Stimulated activated CD8-positive, alpha-beta memory T cell treated with anti-CD3 and anti-CD28 coated beads, Interleukin-2, amount 100 ng/mL, for 1 hour (primary cell): ENCODE measurements at regions not wholly inside any gene's neighbourhood (a gene's known extent, or its start where the extent isn't known, plus 50 kb on each side); places are given as distances from the start of the nearest gene placed in this dataset.

Source experiments
- DNase-seq, 2 donors: peaks; one replicate each; pipeline ENCODE4 v3.0.0-alpha.2; 2020; ENCODE audit warnings: low read depth in 2 of 2

DNA sequence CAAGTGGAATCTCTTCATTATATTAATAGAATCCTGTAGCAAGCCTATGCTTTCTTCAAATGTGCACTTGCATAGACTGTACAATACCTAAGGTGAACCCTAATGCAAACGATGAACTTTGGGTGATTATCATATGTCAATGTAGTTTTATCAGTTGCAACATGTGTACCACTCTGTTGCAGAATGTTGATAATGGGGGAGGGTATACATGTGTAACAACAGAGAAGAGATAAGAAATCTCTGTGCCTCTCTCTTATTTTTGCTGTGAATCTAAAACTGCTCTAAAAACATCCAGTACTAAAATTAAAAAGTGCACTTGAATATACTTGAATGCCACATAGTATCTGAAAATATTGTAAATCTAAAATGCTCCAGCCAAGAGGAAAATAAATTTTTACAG, 820.8 kb upstream of the MIR17HG start:
- no peak for DNase-seq

DNA sequence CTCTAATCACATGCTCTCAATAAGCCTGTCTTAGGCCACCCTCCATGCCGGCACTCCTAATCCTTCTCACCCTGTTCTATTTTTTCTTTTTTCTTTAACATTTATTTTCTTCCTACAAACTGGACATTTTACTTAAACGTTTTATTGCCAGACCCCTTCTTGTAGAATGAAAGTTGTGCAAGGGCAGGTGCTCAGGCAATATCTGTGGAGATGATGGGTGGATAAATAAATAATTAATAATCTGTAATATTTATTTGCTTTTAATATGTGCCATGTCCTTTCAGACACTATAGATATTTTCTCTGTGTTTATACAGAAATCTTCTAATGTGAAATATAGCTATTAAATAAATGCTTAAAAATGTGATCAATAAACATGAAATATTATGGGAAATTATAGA, 815.7 kb upstream of the MIR17HG start:
- DNase-seq = no peak

DNA sequence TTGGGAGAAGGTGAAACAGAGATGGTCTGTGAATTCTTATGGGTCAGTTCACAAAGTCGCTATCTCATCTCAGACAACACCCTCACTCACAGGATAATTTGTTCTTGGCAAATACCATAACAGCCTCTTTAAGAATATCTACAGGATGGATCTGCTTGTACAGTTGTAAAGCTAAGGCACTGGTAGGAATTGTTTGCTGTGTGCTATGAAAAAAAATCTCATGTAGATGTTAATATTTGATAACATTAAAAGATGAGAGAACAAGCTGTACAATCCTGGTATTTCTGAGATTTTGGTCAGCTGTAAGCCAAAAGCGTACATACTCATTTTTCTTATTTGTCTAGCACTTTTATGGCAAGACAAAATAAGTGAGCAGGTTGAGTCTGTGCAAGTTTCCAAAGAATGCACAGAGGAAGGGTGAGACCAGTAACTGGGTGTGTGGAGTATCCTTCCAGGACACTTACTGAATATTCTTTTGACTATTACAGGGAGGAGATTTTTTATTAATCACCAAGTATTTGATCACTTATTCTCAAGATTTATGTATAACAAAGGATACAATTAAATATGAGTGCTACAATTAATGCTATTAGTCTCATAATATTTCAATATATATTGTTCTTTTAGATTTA, 814.5 kb upstream of the MIR17HG start:
- DNase-seq = no peak

DNA sequence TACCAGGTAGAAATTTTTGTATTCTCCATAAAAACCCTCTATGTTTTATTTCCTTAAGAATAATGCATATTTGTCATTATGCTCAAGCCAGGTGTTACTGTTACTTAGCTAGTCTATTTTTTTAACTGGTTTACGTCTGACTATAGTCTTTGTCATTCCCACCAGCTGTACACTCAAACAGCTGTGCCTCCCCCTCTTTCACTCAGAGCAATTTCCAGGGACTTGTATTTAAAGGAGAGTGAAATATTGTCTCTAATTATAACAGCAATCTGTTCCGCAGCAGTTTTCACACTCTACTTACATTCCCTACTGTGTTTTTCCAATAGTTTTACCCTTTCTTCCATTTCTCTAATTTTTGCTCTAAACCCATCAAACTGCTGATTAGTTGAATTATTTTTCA, 813.6 kb upstream of the MIR17HG start:
- no peak for DNase-seq

DNA sequence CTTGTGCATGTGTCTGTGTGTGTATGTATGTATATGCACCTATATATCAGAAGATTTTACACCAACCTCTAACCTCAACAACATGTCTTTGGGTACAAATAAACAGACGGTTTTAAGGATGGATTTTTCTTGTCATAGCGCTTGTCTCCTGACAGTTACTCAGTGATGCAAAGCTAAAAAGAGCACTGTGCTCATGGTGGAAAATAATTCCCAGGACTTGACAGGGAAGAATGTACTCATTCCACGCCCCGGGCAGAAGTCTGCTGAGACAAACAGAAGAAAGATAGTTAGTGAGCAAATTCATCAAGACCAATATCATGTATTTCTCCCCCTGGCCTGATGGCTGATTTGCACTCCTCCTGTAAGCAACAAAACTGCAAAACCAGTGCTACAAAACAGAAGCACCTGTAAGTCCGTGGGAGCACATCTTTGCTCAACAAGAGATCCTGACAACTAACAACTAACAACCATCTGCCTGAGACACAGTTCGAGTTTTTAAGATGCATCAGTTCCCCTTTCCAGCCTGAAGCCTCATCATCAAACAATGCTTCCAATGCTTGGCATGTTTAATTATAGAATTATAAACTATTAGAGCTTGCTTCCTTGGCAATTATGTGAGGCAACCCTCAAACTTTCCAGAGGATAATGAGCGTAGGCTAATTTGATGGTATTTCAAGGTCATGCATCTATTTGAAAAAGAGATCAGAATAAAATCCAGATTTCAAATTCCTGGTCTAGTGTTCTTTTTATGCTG, 812.7 kb upstream of the MIR17HG start:
- no peak for DNase-seq

DNA sequence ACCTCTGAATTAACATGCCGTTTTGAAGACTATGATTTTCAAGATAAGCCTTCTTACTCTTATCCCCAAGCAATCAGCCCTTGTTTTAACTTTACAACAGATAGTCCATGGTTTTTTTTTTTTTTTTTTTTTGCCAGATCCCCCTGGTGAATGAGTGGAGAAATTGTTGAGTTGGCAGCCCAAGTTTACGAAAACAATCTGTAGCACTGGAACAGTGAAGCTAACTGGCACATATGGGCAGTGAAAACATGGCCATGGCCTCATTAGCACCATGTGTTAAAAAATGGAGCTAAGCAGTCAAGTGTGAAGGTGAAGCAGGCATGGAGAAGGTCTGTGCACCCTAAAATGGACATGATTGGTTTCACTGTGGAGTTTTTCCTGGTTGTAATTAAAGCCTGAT, 812.1 kb upstream of the MIR17HG start:
- DNase-seq = no peak

DNA sequence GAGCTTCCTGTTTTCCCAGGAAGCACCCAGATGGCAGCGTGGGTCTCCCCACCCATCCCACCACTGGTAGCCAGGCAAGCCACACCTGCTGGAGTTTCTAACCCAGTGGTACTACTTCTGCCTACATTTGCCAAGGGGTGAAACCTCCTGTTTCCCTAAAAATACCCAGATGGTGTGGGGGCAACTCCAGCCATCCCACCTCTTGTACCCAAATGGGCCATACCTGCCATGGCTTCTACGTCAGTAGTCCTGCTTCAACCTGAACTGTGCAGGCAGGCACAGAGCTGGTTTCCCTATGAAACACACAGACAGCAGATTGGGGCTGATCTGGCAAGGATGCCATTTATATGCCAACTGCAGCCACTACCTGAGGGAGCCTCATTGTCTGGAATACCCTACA, 809.4 kb upstream of the MIR17HG start:
- no peak for DNase-seq

DNA sequence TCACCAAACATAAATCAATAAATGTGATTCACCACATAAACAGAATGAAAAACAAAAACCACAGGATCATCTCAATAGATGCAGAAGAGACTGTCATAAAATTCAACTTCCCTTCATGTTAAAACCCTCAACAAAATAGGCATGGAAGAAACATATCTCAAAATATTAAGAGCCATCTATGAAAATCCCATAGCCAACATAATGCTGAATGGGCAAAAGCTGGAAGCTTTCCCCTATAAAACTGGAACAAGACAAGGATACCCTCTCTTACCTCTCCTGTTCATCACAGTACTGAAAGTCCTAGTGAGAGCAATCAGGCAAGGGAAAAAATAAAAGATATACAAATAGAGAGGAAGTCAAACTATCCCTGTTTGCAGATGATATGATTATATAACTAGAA, 806.1 kb upstream of the MIR17HG start:
- no peak for DNase-seq

DNA sequence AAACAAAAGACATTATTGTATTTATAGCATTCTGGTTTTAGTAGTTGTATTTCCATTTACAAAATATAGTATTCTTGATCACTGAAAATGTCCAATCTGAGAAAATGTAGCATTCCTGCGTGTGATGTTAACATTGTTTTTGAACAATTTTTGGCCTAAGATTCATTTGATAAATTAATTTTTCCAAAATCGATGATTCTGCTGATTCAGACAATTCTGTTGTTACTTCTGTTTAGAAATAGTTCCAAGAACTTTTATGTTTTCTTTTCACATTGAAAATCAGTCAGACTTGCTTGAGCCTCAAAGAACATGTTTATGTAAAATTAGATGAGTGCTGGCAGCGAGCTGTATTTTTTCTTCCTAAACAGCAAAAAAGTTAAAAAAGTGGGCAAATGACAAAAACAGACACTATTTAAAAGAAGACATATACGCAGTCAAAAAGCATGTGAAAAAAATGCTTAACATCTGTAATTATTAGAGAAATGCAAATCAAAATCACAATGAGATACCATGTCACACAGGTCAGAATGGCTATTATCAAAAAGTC, 804.5 kb upstream of the MIR17HG start:
- no peak for DNase-seq

DNA sequence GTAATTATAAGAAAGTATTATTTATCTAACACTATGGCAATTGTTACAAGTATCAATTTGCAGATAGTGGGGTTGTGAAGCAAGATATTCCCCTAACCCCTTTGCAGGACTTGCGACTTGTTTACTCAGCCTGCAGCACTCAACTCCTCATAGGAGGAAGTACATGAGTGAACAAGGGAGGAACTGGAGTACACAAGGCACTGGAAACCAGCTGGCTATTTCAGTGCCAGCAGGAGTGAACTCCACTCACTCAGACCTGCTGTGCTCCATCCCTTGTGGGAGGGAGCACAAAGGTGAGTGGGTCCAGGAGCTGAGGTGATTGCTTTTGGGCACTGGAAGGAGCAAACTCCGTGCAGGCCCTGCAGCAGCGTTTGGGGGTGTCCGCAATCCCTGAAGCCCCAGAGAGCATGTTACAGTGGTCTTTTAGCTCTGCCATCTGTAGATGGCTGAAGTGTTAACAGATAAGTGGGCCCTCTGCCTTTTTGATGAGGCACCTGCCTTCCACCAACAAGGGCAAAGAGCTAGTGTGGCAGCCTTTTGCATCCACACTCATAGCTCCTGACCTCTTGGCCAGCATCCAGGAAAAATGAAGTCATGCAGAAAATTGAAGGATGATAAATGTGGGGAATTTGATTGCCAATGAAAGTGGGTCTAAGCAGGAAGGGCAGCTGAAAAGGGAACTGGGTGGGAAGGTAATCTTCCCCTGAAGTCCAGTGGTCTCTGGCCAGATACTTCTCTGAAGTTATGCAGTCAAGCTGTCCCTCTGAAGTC, 802.2 kb upstream of the MIR17HG start:
- no peak for DNase-seq

DNA sequence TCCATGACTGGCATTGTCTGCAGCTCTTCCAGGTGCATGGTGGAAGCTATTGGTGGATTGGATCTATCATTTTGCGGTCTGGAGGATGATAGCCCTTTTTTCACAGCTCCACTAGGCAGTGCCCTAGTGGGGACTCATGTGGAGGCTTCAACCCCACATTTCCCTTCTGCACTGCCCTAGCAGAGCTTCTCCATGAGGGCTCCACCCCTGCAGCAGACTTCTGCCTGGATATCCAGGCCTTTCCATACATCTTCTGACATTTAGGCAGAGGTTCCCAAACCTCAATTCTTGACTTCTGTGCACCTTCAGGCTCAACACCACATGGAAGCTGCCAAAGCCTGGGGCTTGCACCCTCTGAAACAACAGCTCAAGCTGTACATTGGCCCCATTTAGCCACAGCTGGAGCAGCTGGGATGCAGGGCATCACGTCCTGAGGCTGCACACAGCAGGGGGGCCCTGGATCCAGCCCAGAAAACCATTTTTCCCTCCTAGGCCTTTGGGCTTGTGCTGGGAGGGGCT, 800.2 kb upstream of the MIR17HG start:
- no peak for DNase-seq

DNA sequence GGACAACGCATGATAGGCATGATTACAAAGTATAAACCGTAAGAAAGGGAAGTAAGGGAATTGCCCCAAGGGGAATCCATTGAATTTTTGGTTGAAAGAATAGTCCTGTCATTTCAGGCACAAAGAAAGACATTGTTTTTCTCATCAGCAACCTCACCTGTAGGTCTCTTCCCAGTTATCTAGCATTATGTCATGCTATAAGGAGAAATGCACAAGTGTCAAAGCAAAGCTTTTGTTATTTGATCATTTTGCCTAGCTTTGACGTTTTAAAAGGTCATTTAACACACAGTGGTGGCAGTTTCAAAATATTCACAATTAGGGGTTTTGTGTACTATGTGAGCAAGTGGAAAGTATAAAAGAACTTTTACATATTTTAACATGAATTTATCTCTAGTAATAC, 796.2 kb upstream of the MIR17HG start:
- DNase-seq = no peak

DNA sequence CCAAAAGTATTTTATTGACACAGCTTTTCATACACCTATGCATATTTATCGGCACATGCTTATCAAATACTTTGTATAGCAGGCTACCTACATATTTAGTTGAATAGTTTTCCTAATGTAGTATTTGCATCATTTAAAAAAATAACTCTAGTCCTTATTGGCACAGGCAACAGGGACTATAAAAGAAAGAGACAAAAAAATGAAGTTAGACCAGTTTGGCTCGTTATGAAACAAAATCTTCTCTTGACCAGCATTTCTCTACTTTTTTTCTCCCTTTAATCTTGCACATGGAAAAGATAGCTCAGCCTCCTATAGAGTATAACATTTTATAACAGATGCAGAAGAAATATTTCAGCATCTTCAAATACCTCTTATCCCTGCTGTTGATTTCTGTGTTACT, 794.8 kb upstream of the MIR17HG start:
- no peak for DNase-seq

DNA sequence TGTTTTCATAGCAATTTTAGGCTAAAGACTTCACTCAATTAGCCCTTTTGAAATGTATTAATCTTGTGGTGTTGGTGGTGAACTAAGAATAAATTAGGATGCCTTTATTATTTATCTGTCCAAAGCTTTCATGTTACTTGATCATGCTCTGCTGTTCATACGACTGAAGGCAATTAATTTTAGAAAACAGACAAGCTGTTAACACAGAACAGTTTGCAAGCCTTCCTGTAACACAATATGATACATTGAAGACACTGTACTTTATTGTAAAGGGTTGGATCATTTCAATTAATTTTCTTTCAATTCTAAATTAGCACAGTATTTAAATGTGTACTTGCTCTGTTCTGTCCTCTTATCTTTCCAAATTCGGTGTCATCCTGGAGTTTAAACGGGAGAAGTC, 794.3 kb upstream of the MIR17HG start:
- DNase-seq = no peak

DNA sequence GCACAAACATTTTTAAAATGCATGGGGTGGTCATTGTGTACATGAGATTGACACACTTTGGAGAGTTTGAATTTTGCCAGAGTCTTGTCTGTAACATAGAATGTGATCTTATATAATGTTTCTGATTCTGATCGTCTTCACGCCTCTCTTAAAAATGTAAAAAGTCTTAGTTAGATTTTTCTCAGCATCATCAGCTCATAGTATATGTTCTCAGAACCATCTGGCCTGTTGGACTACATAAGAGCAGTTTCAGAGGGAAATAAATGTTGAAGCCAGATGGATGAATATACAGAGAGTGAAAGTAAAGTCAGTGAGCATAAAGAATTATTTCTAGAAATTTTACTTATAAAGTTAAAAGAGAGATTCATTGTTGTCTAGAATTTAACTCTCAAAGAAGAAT, 789.9 kb upstream of the MIR17HG start:
- DNase-seq = no peak

DNA sequence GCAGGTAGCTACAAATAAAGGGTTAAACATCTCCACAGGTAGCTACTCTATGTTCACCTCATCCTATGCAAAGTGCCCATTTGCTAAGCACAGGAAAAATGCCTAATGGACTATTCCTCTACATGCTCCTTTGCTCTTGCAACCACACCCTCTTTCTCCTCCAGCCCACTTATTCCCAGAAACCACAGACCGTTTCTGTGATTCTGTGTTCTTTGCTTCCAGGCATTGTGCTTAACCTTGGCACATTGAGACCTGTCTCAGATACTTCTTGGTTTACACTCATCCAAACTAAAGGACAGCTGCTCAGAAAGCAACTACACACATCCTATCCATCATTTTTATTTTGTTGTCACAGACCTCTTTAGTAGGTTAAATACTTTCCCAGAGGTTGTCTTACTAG, 785.0 kb upstream of the MIR17HG start:
- no peak for DNase-seq

DNA sequence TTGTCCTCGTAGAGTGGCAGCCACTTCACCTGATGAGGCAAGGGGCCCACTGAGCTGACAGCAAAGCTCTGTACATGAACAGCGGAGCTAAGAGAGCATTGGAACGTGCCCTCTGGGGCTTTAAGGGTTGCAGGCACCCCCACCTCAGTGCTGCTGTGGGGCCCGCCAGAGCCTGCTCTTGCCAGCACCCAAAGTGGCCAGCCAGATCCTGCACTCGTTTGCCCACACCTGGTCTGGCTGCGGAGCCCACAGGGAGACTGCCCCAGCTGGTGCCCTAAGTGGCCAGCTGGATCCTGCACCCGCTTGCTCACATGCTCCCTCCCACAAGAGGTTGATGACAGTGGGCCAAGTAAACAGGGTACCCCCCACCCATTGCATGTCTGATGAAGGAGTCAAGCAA, 783.4 kb upstream of the MIR17HG start:
- DNase-seq = no peak

DNA sequence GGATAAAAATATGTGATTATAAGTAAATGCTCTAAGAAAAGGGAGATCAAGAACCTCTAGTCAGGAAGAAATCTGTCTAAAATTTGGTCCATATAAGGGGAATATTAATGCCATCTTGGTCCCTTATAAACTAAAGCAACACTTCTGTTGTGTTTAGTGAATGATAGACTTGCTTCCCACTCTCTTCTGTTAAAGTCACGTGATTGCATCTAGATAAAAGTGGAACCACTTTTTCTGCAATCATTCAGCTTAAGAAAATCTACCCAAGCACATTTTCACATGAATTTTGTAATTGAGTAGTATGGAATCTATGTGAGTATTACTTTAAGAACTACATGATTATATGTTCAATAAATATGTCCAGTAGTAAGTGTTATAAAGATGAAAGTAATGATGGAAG, 782.9 kb upstream of the MIR17HG start:
- DNase-seq = no peak

DNA sequence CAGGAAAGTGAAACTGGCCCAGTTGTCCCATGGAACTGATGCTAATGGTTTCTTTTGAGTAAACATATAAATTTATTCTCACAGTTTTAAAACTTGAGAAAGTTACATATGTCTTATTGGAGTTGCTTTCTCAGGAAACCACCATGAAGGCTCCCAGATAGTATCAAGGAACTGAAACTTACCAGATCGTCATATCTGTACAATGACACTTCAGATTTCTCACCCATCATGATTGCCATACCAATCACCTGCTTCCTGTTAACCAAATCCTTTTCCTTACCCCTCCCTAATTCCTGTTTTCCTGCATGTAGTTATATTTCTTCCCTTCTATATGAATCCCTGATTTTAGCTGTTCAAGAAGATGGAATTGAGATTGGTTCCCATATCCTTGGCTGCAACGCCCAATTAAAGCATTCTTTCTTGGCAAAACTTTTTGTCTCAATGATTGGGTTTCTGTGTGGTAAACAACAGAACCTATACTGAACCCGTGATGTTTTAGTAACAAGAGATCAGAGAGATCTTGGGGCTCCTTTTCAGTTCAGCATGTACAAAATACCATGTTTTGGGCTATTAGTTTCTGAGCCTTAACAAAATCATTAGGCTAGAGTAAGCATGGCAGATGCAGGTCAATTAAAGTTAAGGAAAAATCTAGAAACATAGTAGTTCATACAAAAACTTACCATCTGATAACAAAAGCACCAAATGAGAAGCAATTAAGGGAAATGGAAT, 781.3 kb upstream of the MIR17HG start:
- DNase-seq = no peak

DNA sequence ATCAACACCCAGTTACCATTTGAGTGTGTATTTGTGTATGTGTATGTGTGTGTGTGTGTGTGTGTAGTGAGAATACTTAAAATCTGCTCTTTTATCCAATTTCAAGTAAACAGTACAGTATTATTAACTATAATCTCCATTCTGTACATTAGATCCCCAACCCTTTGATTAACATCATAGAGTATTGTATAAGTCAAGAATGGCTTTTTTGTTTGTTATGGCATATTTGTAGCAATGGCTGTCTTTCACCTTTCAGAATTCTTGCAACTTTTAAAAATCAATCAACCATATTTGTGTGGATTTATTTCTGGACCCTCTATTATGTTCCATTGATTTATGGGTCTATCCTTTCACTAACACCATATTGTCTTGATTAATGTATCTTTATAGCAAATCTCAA, 779.3 kb upstream of the MIR17HG start:
- DNase-seq = no peak

DNA sequence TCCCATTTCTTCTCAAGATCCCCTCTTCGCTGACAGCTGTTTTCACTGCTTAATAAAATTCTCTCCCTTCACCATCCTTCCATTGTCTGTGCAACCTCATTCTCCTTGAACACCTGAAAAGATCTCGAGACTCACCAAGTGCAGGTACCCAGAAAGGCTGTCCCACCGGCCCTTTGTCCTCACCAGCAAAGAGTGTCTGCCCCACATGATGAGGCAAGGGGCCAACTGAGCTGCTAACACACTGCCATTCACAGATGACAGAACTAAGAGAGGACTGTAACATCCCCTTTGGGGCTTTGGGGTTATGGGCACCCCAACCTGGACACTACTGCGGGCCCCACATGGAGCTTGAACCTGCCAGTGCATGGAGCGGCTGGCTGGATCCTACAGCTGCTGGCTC, 771.4 kb upstream of the MIR17HG start:
- no peak for DNase-seq

DNA sequence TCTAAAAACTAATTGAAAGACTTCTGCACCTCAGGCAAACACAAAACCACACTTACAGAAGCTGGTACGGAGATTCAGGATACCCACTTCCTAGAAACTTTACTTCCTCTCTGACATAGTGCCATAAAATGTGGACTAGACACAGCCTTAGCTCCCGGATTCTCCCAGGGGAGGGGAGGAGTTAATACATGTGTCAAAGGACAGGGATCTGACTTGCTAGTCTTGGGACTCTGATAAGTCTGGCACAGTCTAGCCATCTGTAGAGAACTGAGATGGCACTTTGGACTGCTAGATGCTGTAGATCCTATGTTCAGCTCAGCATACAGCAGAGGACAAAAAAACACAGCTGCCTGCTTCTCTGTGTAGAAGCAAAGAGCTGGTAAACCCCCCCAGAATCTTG, 769.8 kb upstream of the MIR17HG start:
- no peak for DNase-seq
